ENCODE measurements at regions not wholly inside any gene's neighbourhood (a gene's known extent, or its start where the extent isn't known, plus 50 kb on each side); places are given as distances from the start of the nearest gene placed in this dataset.

- Histone ChIP-seq H3K36me3 (ENCODE audit: insufficient read depth, low read depth, low read length) (no peaks in the 10 kb centered on the region), H3K9ac (ENCODE audit: low read depth, low read length) (no peak overlapping the region), H3K4me1 (ENCODE audit: insufficient read depth, low read length) (peaks cover 3% of the 10 kb centered on the region; the same call in 1 of the 2 replicates), H3K9me3 (ENCODE audit: insufficient read depth, low read depth, low read length) (no peaks in the 10 kb centered on the region), H3K27ac (ENCODE audit: low read length) (no peak overlapping the region), H3K27me3 (ENCODE audit: insufficient read depth, low read length) (no peaks in the 10 kb centered on the region; the same call in 1 of the 2 replicates), H3K4me3 (ENCODE audit: low read length) (no peak overlapping the region)
Measured at GRCh38 chr16:86771506-86772460, 193.4 kb downstream of the FOXL1 start.

DNA sequence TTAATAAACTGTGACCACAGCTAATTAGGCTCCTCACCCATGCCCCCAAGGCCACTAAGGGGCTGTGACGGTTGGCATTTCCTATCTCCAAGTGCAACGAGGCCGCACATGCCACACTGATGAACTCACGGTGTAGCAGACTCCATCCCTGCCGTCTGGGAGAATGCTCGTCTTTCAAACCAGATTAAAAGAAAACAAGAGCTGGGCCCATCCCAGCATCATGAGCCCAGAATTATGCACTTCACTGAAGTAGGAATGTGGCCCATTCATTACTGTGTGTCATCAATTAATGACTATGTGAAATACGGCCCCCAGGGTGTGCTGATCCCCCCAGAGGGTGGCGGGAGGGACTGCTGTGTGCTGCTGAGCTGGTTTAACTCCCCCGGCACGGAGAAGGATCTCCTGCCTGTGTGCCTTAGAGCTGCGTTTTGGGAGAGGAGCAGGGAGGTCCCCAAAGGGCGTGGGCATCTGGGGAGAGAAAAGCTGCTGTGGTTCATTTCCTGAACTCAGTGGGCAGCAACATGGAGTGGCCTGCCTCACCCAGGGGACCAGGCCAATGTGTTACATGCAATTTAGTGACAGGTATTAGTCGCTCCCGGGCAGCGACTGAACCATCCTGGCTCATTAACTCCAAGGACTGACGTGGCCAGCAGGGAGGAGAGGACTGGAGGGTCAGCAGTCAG lies 194.5 kb downstream of the FOXL1 start:
- H3K27ac ChIP-seq (ENCODE audit: low read length), result no peak overlapping the region
- H3K9me3 ChIP-seq (ENCODE audit: insufficient read depth, low read depth, low read length), result no peaks in the 10 kb centered on the region
- no peaks in the 10 kb centered on the region; the same call in 1 of the 2 replicates for H3K27me3 ChIP-seq (ENCODE audit: insufficient read depth, low read length)
- H3K9ac ChIP-seq (ENCODE audit: low read depth, low read length), result no peak overlapping the region
- peaks cover 3% of the 10 kb centered on the region; the same call in 1 of the 2 replicates for H3K4me1 ChIP-seq (ENCODE audit: insufficient read depth, low read length)
- H3K4me3 ChIP-seq (ENCODE audit: low read length), result no peak overlapping the region
- H3K36me3 ChIP-seq (ENCODE audit: insufficient read depth, low read depth, low read length), result no peaks in the 10 kb centered on the region

DNA sequence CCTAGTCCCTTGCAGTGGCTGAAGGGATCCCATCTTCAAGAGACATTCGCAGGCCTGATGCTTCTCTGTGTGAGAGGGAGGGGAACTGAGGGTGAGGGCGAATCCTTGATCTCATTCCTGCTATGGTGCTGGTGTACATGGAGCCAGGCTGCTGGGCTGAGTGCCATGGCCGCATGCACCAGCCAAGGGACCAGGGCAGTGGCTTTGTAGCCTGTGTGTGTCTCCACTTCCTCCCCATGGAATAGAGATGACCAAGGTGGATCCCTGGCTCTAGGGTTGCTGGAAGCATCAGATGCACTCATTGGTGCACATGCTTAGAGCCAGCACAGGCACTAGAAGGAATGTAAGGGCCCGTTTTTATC lies 195.0 kb downstream of the FOXL1 start:
- Histone ChIP-seq H3K9me3 (ENCODE audit: insufficient read depth, low read depth, low read length) (no peaks in the 10 kb centered on the region), H3K27me3 (ENCODE audit: insufficient read depth, low read length) (no peaks in the 10 kb centered on the region; the same call in 1 of the 2 replicates), H3K4me1 (ENCODE audit: insufficient read depth, low read length) (peaks cover 3% of the 10 kb centered on the region; the same call in 1 of the 2 replicates), H3K4me3 (ENCODE audit: low read length) (no peak overlapping the region), H3K9ac (ENCODE audit: low read depth, low read length) (no peak overlapping the region), H3K36me3 (ENCODE audit: insufficient read depth, low read depth, low read length) (no peaks in the 10 kb centered on the region), H3K27ac (ENCODE audit: low read length) (no peak overlapping the region)

DNA sequence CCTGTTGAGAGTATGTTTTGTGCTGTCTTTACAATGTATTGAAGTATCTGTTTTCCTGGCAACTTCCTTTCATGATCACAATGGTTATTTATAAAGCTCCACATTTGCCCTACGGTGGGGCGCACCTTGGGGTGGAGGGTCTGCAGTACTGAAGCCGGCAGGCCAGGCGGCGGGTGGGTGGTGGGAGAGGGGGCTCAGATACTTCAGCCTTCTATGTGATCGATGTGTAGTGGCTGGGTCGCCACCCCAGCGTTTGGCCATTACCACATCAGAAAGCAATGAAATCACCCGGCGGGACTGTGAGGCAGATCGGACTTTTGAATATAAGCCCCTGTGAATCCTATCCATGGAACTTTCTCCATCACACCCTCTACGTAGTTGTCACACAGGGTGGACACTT lies 196.6 kb downstream of the FOXL1 start:
- Histone ChIP-seq H3K36me3 (ENCODE audit: insufficient read depth, low read depth, low read length) (no peaks in the 10 kb centered on the region), H3K9ac (ENCODE audit: low read depth, low read length) (no peak overlapping the region), H3K4me1 (ENCODE audit: insufficient read depth, low read length) (peaks cover 3% of the 10 kb centered on the region; the same call in 1 of the 2 replicates), H3K27me3 (ENCODE audit: insufficient read depth, low read length) (no peaks in the 10 kb centered on the region; the same call in 1 of the 2 replicates), H3K27ac (ENCODE audit: low read length) (no peak overlapping the region), H3K9me3 (ENCODE audit: insufficient read depth, low read depth, low read length) (no peaks in the 10 kb centered on the region), H3K4me3 (ENCODE audit: low read length) (no peak overlapping the region)

DNA sequence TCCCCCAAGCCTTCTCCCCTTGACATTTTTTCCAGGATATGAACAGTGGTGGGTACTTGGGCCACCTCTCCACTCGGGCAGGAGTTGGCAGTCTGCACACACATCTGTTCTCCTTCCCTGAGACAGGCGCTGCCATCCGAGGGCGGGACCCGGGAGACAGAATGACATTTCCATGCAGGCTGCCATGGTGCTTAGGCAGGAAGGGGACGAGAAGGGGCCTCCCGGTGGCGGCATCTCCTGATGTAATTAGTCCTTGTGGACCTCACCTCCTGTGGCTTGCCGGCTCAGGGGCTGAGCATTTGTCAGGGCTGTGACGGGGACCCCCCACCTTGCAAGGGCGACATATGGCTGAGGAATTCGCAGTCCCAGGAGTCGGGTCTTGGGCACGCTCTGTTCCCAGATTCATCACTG lies 197.2 kb downstream of the FOXL1 start:
- Histone ChIP-seq H3K4me1 (ENCODE audit: insufficient read depth, low read length) (peaks cover 3% of the 10 kb centered on the region; the same call in 1 of the 2 replicates), H3K36me3 (ENCODE audit: insufficient read depth, low read depth, low read length) (no peaks in the 10 kb centered on the region), H3K9ac (ENCODE audit: low read depth, low read length) (no peak overlapping the region), H3K9me3 (ENCODE audit: insufficient read depth, low read depth, low read length) (no peaks in the 10 kb centered on the region), H3K27ac (ENCODE audit: low read length) (no peak overlapping the region), H3K27me3 (ENCODE audit: insufficient read depth, low read length) (no peaks in the 10 kb centered on the region; the same call in 1 of the 2 replicates), H3K4me3 (ENCODE audit: low read length) (no peak overlapping the region)

- no peak overlapping the region for H3K4me3 ChIP-seq (ENCODE audit: low read length)
- no peak overlapping the region for H3K27ac ChIP-seq (ENCODE audit: low read length)
- H3K27me3 ChIP-seq (ENCODE audit: insufficient read depth, low read length), result no peaks in the 10 kb centered on the region; the same call in 1 of the 2 replicates
- no peaks in the 10 kb centered on the region for H3K36me3 ChIP-seq (ENCODE audit: insufficient read depth, low read depth, low read length)
- H3K4me1 ChIP-seq (ENCODE audit: insufficient read depth, low read length), result peaks cover 3% of the 10 kb centered on the region; the same call in 1 of the 2 replicates
- no peaks in the 10 kb centered on the region for H3K9me3 ChIP-seq (ENCODE audit: insufficient read depth, low read depth, low read length)
- H3K9ac ChIP-seq (ENCODE audit: low read depth, low read length), result no peak overlapping the region
Measured at GRCh38 chr16:86777381-86777946, 199.1 kb downstream of the FOXL1 start.

- no peaks in the 10 kb centered on the region for H3K36me3 ChIP-seq (ENCODE audit: insufficient read depth, low read depth, low read length)
- no peak overlapping the region for H3K27ac ChIP-seq (ENCODE audit: low read length)
- no peaks in the 10 kb centered on the region for H3K4me1 ChIP-seq (ENCODE audit: insufficient read depth, low read length)
- H3K9ac ChIP-seq (ENCODE audit: low read depth, low read length), result no peak overlapping the region
- no peaks in the 10 kb centered on the region for H3K9me3 ChIP-seq (ENCODE audit: insufficient read depth, low read depth, low read length)
- no peaks in the 10 kb centered on the region; the same call in 1 of the 2 replicates for H3K27me3 ChIP-seq (ENCODE audit: insufficient read depth, low read length)
- H3K4me3 ChIP-seq (ENCODE audit: low read length), result no peak overlapping the region
Measured at GRCh38 chr16:86778108-86778745, 199.9 kb downstream of the FOXL1 start.

- Histone ChIP-seq H3K4me3 (ENCODE audit: low read length) (no peak overlapping the region), H3K9me3 (ENCODE audit: insufficient read depth, low read depth, low read length) (no peaks in the 10 kb centered on the region), H3K27ac (ENCODE audit: low read length) (no peak overlapping the region), H3K9ac (ENCODE audit: low read depth, low read length) (no peak overlapping the region), H3K4me1 (ENCODE audit: insufficient read depth, low read length) (no peaks in the 10 kb centered on the region), H3K27me3 (ENCODE audit: insufficient read depth, low read length) (no peaks in the 10 kb centered on the region), H3K36me3 (ENCODE audit: insufficient read depth, low read depth, low read length) (no peaks in the 10 kb centered on the region)
Measured at GRCh38 chr16:86778978-86779377, 200.6 kb downstream of the FOXL1 start.

GRCh38 chr16:86781046-86781445 lies 202.7 kb downstream of the FOXL1 start:
- H3K9ac ChIP-seq (ENCODE audit: low read depth, low read length), result no peak overlapping the region
- no peaks in the 10 kb centered on the region for H3K36me3 ChIP-seq (ENCODE audit: insufficient read depth, low read depth, low read length)
- no peaks in the 10 kb centered on the region for H3K4me1 ChIP-seq (ENCODE audit: insufficient read depth, low read length)
- H3K4me3 ChIP-seq (ENCODE audit: low read length), result no peak overlapping the region
- H3K27ac ChIP-seq (ENCODE audit: low read length), result no peak overlapping the region
- no peaks in the 10 kb centered on the region for H3K9me3 ChIP-seq (ENCODE audit: insufficient read depth, low read depth, low read length)
- no peaks in the 10 kb centered on the region for H3K27me3 ChIP-seq (ENCODE audit: insufficient read depth, low read length)

- H3K4me3 ChIP-seq (ENCODE audit: low read length), result no peak overlapping the region
- no peak overlapping the region for H3K27ac ChIP-seq (ENCODE audit: low read length)
Measured at GRCh38 chr16:86783636-86784626, 205.6 kb downstream of the FOXL1 start.

More at GRCh38 chr16:86783636-86784626, 205.6 kb downstream of the FOXL1 start:
- Histone ChIP-seq H3K9me3 (ENCODE audit: insufficient read depth, low read depth, low read length) (no peaks in the 10 kb centered on the region), H3K4me1 (ENCODE audit: insufficient read depth, low read length) (no peaks in the 10 kb centered on the region), H3K9ac (ENCODE audit: low read depth, low read length) (no peak overlapping the region), H3K36me3 (ENCODE audit: insufficient read depth, low read depth, low read length) (no peaks in the 10 kb centered on the region), H3K27me3 (ENCODE audit: insufficient read depth, low read length) (no peaks in the 10 kb centered on the region)
